HCT116 (cell line): ENCODE measurements at regions not wholly inside any gene's neighbourhood (a gene's known extent, or its start where the extent isn't known, plus 50 kb on each side); places are given as distances from the start of the nearest gene placed in this dataset.

Experiments used
- POLR2A ChIP-seq: IDR thresholded peaks from 2 replicates; pipeline ENCODE4 v1.7.0; 2011; ENCODE audit warnings: borderline replicate concordance; ENCODE audit not compliant: insufficient read depth, insufficient read length; ENCODE audit errors: extremely low read depth
- POLR2AphosphoS5 ChIP-seq: IDR thresholded peaks from 2 replicates; pipeline ENCODE4 v1.6.1; 2011; ENCODE audit warnings: mild to moderate bottlenecking, low read depth, low read length, moderate library complexity
- TF ChIP-seq, protein P1 (sequence below), 3 experiments: fragments of 200-600 bp in 1 of 3; sonication (generic) in 1 of 3; IDR thresholded peaks in 2 of 3; conservative IDR thresholded peaks in 1 of 3; 2 replicates each; pipeline ENCODE4 v1.5.1; 2012 to 2017; ENCODE audit warnings: low read depth in 2 of 3, low read length in 2 of 3, antibody characterized with exemption in 1 of 3, borderline replicate concordance in 1 of 3, control low read depth in 1 of 3, mild to moderate bottlenecking in 1 of 3, mixed read lengths in 1 of 3, mixed run types in 1 of 3, moderate library complexity in 1 of 3; ENCODE audit not compliant: insufficient read depth in 1 of 3

DNA sequence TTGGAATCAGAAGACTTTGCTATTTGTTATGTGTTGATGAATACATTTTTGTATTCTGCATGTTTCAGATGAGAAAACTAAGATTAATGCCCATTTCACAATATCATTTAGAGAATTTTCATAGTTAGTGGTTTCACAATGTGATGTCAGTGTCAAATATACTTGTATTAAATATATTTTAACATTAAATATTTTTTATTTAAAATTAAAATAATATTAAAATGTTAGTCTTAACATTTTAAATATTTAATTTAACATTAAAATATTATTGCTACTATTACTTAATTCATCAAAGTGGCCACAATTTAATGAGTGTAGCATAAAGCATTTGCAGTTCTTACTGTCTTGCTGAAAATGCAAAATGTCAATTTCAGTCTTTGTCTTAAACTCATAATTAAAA lies 478.8 kb downstream of the KCNJ2 start:
- TF ChIP-seq, protein P1, sequence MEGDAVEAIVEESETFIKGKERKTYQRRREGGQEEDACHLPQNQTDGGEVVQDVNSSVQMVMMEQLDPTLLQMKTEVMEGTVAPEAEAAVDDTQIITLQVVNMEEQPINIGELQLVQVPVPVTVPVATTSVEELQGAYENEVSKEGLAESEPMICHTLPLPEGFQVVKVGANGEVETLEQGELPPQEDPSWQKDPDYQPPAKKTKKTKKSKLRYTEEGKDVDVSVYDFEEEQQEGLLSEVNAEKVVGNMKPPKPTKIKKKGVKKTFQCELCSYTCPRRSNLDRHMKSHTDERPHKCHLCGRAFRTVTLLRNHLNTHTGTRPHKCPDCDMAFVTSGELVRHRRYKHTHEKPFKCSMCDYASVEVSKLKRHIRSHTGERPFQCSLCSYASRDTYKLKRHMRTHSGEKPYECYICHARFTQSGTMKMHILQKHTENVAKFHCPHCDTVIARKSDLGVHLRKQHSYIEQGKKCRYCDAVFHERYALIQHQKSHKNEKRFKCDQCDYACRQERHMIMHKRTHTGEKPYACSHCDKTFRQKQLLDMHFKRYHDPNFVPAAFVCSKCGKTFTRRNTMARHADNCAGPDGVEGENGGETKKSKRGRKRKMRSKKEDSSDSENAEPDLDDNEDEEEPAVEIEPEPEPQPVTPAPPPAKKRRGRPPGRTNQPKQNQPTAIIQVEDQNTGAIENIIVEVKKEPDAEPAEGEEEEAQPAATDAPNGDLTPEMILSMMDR (IDR thresholded peaks at IDR 0.05 in 2 of 3, conservative IDR thresholded peaks at IDR 0.05 in 1 of 3; ENCODE audit: borderline replicate concordance in 1 of 3, insufficient read depth in 1 of 3, low read depth in 2 of 3, low read length in 2 of 3), result no peak
- TF ChIP-seq POLR2A, result no peak
- no peak for TF ChIP-seq POLR2AphosphoS5
